ENCODE measurements at regions not wholly inside any gene's neighbourhood (a gene's known extent, or its start where the extent isn't known, plus 50 kb on each side); places are given as distances from the start of the nearest gene placed in this dataset.

DNA sequence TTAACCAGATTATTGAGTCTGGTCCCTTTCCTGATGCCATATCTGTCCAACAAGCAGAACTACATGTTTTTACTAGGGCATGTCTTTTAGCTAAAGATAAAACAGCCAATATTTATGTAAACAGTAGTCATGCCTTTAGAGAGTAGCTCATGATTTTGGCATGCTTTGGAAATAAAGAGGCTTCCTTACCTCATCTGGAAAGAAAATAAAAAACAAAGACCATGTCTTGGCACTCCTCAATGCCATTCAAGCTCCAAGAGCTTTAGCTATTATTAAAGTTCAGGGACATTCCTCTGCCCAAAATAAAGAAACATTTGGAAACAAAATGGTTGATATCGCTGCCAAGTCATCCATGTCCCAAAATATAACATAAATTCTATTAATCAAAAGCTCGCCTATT lies 202.4 kb downstream of the URB2 start:
- TF ChIP-seq, protein P1, sequence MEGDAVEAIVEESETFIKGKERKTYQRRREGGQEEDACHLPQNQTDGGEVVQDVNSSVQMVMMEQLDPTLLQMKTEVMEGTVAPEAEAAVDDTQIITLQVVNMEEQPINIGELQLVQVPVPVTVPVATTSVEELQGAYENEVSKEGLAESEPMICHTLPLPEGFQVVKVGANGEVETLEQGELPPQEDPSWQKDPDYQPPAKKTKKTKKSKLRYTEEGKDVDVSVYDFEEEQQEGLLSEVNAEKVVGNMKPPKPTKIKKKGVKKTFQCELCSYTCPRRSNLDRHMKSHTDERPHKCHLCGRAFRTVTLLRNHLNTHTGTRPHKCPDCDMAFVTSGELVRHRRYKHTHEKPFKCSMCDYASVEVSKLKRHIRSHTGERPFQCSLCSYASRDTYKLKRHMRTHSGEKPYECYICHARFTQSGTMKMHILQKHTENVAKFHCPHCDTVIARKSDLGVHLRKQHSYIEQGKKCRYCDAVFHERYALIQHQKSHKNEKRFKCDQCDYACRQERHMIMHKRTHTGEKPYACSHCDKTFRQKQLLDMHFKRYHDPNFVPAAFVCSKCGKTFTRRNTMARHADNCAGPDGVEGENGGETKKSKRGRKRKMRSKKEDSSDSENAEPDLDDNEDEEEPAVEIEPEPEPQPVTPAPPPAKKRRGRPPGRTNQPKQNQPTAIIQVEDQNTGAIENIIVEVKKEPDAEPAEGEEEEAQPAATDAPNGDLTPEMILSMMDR (conservative IDR thresholded peaks at IDR 0.05; ENCODE audit: low read depth, low read length): no peak
- no peak for DNase-seq (ENCODE audit: low read depth)
- no peak overlapping the region for H3K4me3 ChIP-seq (ENCODE audit: low read depth, low read length)

DNA sequence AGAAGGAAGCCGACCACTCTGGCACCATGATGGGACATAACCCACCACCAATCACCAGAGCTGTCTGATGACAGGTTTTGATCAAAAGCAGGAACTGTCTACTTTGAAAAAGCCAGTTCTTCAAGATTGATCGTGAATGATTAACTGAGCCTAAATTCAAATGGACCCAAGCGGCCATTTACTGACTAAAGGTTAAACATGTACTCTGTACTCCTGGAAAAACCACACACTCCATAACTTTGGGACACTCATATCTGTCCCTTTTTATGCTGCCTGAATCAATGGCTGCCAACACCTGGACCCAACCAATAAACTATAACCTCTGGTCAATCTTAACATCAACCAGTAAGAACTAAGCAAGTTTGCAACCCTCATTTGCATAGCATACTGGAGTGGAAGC lies 206.6 kb downstream of the URB2 start:
- DNase-seq (ENCODE audit: low read depth): no peak
- TF ChIP-seq, protein P1 (conservative IDR thresholded peaks at IDR 0.05; ENCODE audit: low read depth, low read length): no peak

GRCh38 chr1:229834230-229834629 lies 208.2 kb downstream of the URB2 start:
- no peak overlapping the region for H3K4me3 ChIP-seq (ENCODE audit: low read depth, low read length)
- DNase-seq (ENCODE audit: low read depth): no peak
- TF ChIP-seq, protein P1 (conservative IDR thresholded peaks at IDR 0.05; ENCODE audit: low read depth, low read length): no peak

More for the DNA sequence above, 206.6 kb downstream of the URB2 start:
- H3K4me3 ChIP-seq (ENCODE audit: low read depth, low read length): no peak overlapping the region

DNA sequence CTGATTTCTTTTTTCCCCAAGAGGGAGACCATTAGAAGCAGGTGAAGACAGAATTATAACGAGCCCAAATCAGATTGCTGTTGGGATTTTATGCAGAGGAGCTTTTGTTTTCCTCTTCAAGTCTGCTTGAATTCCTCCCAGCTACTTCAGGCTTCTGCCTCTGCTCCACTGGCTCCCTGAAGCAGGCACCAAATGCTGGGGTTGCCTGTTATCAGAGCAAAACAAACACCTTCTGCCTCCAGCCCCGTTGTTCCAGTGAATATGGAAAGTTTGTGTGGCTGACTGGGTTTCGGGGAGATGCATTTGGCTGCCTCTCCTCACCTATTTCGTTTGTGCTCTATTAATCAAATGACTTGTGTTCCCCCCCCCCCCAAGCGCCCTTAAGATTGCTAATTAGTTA lies 209.2 kb downstream of the URB2 start:
- DNase-seq (ENCODE audit: low read depth): no peak
- no peak overlapping the region for H3K4me3 ChIP-seq (ENCODE audit: low read depth, low read length)
- TF ChIP-seq, protein P1 (conservative IDR thresholded peaks at IDR 0.05; ENCODE audit: low read depth, low read length): no peak

DNA sequence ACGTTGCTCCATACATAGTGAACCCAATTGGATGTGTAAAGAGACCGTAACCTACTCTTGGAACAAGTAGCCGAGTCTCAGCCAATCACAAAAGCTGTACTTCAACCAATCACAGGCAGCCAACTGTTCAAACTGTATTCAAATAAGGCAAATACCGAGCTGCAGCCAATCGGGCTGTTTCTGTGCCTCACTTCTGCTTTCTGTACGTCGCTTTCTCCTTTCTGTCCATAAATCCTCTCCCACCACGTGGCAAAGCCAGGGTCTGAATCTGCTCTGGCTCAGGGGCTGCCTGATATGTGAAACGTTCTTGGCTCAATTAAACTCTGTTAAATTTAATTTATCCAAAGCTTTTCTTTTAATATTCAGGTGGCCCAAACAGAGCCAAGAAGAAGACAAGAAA lies 210.3 kb downstream of the URB2 start:
- TF ChIP-seq, protein P1 (conservative IDR thresholded peaks at IDR 0.05; ENCODE audit: low read depth, low read length): no peak
- no peak for DNase-seq (ENCODE audit: low read depth)
- H3K4me3 ChIP-seq (ENCODE audit: low read depth, low read length): no peak overlapping the region

- TF ChIP-seq, protein P1 (conservative IDR thresholded peaks at IDR 0.05; ENCODE audit: low read depth, low read length): no peak
- no peak overlapping the region for H3K4me3 ChIP-seq (ENCODE audit: low read depth, low read length)
- no peak for DNase-seq (ENCODE audit: low read depth)
Observed at GRCh38 chr1:229838204-229838603, 212.2 kb downstream of the URB2 start.

GRCh38 chr1:229839800-229840199 lies 213.8 kb downstream of the URB2 start:
- TF ChIP-seq, protein P1 (conservative IDR thresholded peaks at IDR 0.05; ENCODE audit: low read depth, low read length): no peak
- no peak overlapping the region for H3K4me3 ChIP-seq (ENCODE audit: low read depth, low read length)
- DNase-seq (ENCODE audit: low read depth): no peak
